ENCODE measurements at regions not wholly inside any gene's neighbourhood (a gene's known extent, or its start where the extent isn't known, plus 50 kb on each side); places are given as distances from the start of the nearest gene placed in this dataset.

GRCh38 chr1:239635276-239635675 lies 248.9 kb downstream of the CHRM3 start:
- Histone ChIP-seq H3K4me3 (no peak overlapping the region), H3K9me3 (ENCODE audit: low read depth) (no peaks in the 10 kb centered on the region), H3K4me1 (ENCODE audit: low read depth) (no peaks in the 10 kb centered on the region), H3K27ac (no peak overlapping the region), H3K27me3 (no peaks in the 10 kb centered on the region), H3K36me3 (no peaks in the 10 kb centered on the region)
- DNase-seq (ENCODE audit: low read depth in 1 of 2, low spot score in 1 of 2): no peak
- no peak for TF ChIP-seq CTCF (IDR thresholded peaks at IDR 0.05; ENCODE audit: low read depth, low read length)

GRCh38 chr1:239636347-239636746 lies 250.0 kb downstream of the CHRM3 start:
- Histone ChIP-seq H3K4me3 (no peak overlapping the region), H3K27ac (no peak overlapping the region), H3K36me3 (no peaks in the 10 kb centered on the region), H3K27me3 (no peaks in the 10 kb centered on the region), H3K4me1 (ENCODE audit: low read depth) (no peaks in the 10 kb centered on the region), H3K9me3 (ENCODE audit: low read depth) (no peaks in the 10 kb centered on the region)
- no peak for DNase-seq (ENCODE audit: low read depth in 1 of 2, low spot score in 1 of 2)
- no peak for TF ChIP-seq CTCF (IDR thresholded peaks at IDR 0.05; ENCODE audit: low read depth, low read length)

GRCh38 chr1:239644604-239645003 lies 258.2 kb downstream of the CHRM3 start:
- H3K4me3 ChIP-seq: no peak overlapping the region
- no peak overlapping the region for H3K27ac ChIP-seq
- no peak for DNase-seq (ENCODE audit: low read depth in 1 of 2, low spot score in 1 of 2)
- no peaks in the 10 kb centered on the region for H3K36me3 ChIP-seq
- H3K4me1 ChIP-seq (ENCODE audit: low read depth): no peaks in the 10 kb centered on the region
- no peaks in the 10 kb centered on the region for H3K27me3 ChIP-seq
- H3K9me3 ChIP-seq (ENCODE audit: low read depth): no peaks in the 10 kb centered on the region
- TF ChIP-seq CTCF (IDR thresholded peaks at IDR 0.05; ENCODE audit: low read depth, low read length): no peak

- no peak overlapping the region for H3K27ac ChIP-seq
Measured at GRCh38 chr1:239647045-239647444, 260.7 kb downstream of the CHRM3 start.

GRCh38 chr1:239647964-239648632 lies 261.7 kb downstream of the CHRM3 start:
- Histone ChIP-seq H3K27ac (no peak overlapping the region), H3K4me3 (no peak overlapping the region), H3K4me1 (ENCODE audit: low read depth) (no peaks in the 10 kb centered on the region), H3K27me3 (no peaks in the 10 kb centered on the region), H3K36me3 (no peaks in the 10 kb centered on the region), H3K9me3 (ENCODE audit: low read depth) (no peaks in the 10 kb centered on the region)
- no peak for TF ChIP-seq CTCF (IDR thresholded peaks at IDR 0.05; ENCODE audit: low read depth, low read length)
- DNase-seq (ENCODE audit: low read depth in 1 of 2, low spot score in 1 of 2): no peak

More at GRCh38 chr1:239647045-239647444, 260.7 kb downstream of the CHRM3 start:
- no peak for TF ChIP-seq CTCF (IDR thresholded peaks at IDR 0.05; ENCODE audit: low read depth, low read length)
- Histone ChIP-seq H3K27me3 (no peaks in the 10 kb centered on the region), H3K4me1 (ENCODE audit: low read depth) (no peaks in the 10 kb centered on the region), H3K36me3 (no peaks in the 10 kb centered on the region), H3K4me3 (no peak overlapping the region), H3K9me3 (ENCODE audit: low read depth) (no peaks in the 10 kb centered on the region)
- DNase-seq (ENCODE audit: low read depth in 1 of 2, low spot score in 1 of 2): no peak

All from cardiac muscle cell (in vitro differentiated cells and primary cell).